GM12874 (cell line): ENCODE measurements at regions not wholly inside any gene's neighbourhood (a gene's known extent, or its start where the extent isn't known, plus 50 kb on each side); places are given as distances from the start of the nearest gene placed in this dataset.

ENCODE experiments used
- TF ChIP-seq, protein P1 (sequence below): IDR thresholded peaks from 2 replicates; pipeline ENCODE4 v1.5.1; 2011; ENCODE audit warnings: low read depth, mild to moderate bottlenecking, control low read depth, low read length, moderate library complexity; ENCODE audit not compliant: insufficient read depth

GRCh38 chr1:168843950-168844349, 114.9 kb upstream of the DPT start:
- TF ChIP-seq, protein P1, sequence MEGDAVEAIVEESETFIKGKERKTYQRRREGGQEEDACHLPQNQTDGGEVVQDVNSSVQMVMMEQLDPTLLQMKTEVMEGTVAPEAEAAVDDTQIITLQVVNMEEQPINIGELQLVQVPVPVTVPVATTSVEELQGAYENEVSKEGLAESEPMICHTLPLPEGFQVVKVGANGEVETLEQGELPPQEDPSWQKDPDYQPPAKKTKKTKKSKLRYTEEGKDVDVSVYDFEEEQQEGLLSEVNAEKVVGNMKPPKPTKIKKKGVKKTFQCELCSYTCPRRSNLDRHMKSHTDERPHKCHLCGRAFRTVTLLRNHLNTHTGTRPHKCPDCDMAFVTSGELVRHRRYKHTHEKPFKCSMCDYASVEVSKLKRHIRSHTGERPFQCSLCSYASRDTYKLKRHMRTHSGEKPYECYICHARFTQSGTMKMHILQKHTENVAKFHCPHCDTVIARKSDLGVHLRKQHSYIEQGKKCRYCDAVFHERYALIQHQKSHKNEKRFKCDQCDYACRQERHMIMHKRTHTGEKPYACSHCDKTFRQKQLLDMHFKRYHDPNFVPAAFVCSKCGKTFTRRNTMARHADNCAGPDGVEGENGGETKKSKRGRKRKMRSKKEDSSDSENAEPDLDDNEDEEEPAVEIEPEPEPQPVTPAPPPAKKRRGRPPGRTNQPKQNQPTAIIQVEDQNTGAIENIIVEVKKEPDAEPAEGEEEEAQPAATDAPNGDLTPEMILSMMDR = no peak

DNA sequence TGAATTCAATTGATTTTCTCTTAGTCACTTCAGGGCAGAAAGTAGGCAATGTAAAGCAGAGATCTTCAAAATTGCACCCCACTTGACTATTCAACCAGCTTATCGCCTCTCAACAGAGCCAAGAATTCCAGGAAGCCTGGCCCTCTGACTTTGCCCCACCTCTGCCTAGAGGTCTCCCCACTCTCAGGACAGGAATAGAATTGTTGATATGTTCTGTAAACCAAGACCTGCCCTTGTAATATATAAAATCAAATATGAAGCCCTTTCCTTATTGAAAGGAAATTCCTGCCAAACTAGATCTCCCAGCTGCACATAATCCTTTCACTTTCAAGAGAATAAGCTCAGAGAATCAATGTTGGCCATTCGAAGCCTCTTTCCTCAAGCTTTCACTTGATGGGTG, 116.1 kb upstream of the DPT start:
- TF ChIP-seq, protein P1 = no peak

- TF ChIP-seq, protein P1 = no peak
Observed at GRCh38 chr1:168848051-168848450, 119.0 kb upstream of the DPT start.

GRCh38 chr1:168861421-168862004, 132.5 kb upstream of the DPT start:
- TF ChIP-seq, protein P1 = no peak

DNA sequence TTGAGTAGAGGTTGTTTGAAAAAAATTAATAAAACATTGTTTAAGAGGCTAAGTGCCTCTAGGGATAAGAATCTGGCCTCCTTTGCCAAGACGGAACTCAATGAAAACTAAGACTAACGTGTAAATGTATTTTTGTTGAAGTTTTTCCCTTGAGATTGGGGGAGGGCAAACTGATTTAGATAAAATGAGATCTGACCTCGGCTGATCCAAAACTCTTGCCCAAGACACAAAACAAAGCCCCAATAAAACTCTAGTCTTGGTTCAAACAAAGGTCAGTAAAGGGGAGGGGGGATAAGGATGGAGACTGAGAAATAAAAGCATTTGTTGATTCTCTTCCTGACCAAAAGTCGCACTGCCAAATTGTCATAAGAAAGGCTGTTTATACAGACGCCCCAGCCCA, 134.8 kb upstream of the DPT start:
- TF ChIP-seq, protein P1 = no peak

DNA sequence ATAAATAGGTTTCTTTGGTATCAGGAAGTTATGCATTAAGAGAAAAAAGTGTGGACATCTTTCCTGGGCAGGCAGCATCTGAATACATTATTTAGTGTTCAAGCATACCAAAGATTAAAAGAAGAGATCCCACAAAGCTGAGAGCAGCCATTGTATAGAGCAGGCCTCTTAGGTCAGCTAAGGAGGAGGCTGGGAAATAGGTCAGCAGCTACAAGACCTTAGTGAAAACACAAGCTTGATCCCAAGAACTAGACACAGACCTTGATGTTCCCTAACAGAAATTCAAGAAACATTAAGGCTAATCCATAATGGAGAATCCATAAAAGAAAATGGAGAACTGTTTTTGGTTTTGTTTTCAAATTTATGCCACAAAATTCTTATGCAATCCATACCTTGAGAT, 135.3 kb upstream of the DPT start:
- TF ChIP-seq, protein P1 = no peak

DNA sequence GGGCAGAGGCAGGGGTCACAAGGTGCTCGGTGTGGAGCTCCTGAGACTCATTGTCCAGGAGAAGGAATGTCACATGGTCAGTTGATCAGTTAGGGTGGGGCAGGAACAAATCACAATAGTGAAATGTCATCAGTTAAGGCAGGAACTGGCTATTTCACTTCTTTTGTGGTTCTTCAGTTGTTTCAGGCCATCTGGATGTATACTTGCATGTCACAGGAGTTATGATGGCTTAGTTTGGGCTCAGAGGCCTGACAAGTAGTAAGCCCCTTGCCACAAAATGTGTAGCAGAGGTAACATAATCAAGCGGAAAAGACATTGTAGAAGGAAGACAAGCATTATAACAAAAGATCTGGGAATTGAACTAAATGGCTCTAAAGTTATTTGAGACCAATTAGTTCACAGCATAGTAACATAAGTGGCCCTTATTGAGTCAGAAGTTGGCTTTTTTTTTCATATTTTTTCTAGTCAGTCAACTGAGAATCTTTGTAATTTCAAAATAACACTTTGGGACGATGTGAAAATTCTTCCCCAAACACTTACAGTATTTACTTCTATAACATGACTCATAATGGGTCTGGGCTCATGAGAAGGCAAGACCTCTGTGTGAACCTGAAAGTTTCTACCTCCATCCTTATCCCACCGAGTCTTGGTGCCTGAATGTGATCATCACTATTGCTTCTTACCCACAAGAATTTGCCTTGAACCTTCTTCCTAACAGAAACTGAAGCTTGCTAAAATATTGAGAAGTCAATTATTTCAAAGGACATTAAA, 137.0 kb upstream of the DPT start:
- TF ChIP-seq, protein P1 = no peak
